Type B pancreatic cell (in vitro differentiated cells): ENCODE measurements at regions not wholly inside any gene's neighbourhood (a gene's known extent, or its start where the extent isn't known, plus 50 kb on each side); places are given as distances from the start of the nearest gene placed in this dataset.

Source experiments
- DNase-seq: peaks from one replicate; pipeline ENCODE4 v3.0.0; 2021; ENCODE audit warnings: mixed read lengths; ENCODE audit not compliant: unreplicated experiment; ENCODE audit errors: extremely low spot score
- H3K27ac Mint-ChIP-seq: 2 replicates; pipeline ENCODE4 v1.8.0; 2021; ENCODE audit warnings: mild to moderate bottlenecking, mixed read lengths
- H3K27me3 Mint-ChIP-seq: 2 replicates; pipeline ENCODE4 v1.8.0; 2021; ENCODE audit warnings: mixed read lengths
- H3K36me3 Mint-ChIP-seq: 2 replicates; pipeline ENCODE4 v1.8.0; 2021; ENCODE audit warnings: mixed read lengths
- H3K4me1 Mint-ChIP-seq: one replicate; pipeline ENCODE4 v1.8.0; 2021; ENCODE audit warnings: mixed read lengths; ENCODE audit not compliant: unreplicated experiment
- H3K4me3 Mint-ChIP-seq: 2 replicates; pipeline ENCODE4 v1.8.0; 2021; ENCODE audit warnings: mild to moderate bottlenecking, mixed read lengths
- H3K9me3 Mint-ChIP-seq: 2 replicates; pipeline ENCODE4 v1.8.0; 2021; ENCODE audit warnings: mixed read lengths
- TF ChIP-seq, protein P1 (sequence below): fragments of 200-600 bp; sonication (generic); conservative IDR thresholded peaks from 2 replicates; pipeline ENCODE4 v1.5.0; 2021; ENCODE audit warnings: antibody characterized with exemption, mild to moderate bottlenecking

DNA sequence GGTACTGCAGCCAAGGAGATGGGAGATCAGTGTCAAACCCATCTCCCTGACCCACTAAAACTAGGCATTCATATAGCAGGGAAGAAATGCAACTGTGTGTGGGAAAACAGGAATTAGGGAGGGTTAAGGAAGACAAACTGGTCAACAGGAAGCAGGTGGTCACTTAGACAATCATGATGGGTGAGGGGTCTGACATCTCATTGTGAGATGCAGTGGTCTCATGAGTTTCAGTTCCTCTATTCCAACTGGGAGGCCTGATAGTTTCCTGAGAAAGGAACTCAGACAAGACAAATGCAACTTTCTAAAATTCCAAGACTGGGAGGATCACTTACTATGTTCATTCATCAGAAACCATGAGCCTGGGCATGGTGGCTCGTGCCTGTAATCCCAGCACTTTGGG lies 361.4 kb upstream of the C16orf82 start:
- Mint-ChIP-seq H3K36me3 (no peaks in the 10 kb centered on the region), H3K4me1 (no peaks in the 10 kb centered on the region), H3K27me3 (peaks cover 3% of the 10 kb centered on the region), H3K27ac (no peak overlapping the region), H3K4me3 (no peak overlapping the region), H3K9me3 (no peaks in the 10 kb centered on the region)
- TF ChIP-seq, protein P1, sequence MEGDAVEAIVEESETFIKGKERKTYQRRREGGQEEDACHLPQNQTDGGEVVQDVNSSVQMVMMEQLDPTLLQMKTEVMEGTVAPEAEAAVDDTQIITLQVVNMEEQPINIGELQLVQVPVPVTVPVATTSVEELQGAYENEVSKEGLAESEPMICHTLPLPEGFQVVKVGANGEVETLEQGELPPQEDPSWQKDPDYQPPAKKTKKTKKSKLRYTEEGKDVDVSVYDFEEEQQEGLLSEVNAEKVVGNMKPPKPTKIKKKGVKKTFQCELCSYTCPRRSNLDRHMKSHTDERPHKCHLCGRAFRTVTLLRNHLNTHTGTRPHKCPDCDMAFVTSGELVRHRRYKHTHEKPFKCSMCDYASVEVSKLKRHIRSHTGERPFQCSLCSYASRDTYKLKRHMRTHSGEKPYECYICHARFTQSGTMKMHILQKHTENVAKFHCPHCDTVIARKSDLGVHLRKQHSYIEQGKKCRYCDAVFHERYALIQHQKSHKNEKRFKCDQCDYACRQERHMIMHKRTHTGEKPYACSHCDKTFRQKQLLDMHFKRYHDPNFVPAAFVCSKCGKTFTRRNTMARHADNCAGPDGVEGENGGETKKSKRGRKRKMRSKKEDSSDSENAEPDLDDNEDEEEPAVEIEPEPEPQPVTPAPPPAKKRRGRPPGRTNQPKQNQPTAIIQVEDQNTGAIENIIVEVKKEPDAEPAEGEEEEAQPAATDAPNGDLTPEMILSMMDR, result no peak
- no peak for DNase-seq

DNA sequence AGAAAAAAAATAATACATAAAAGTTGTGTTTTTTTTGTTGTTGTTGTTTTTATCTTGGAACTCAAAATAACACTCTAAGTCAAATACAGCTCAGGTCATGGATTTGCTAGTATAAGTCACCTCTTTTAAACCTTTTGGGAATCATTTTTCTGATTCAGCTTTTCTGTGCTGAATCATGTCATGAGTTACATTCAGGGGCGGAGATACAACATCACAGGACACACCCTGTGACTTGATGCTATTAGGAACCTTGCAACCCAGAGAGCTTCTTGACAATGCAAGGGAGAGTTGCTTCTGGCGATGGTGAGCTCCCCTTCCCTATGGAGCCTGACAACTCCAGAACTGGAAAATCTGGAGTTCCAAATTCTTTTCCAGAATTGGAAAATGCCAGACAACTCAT lies 358.3 kb upstream of the C16orf82 start:
- peaks cover 3% of the 10 kb centered on the region for H3K27me3 Mint-ChIP-seq
- DNase-seq, result no peak
- H3K4me1 Mint-ChIP-seq, result peaks cover 8% of the 10 kb centered on the region
- H3K27ac Mint-ChIP-seq, result no peak overlapping the region
- H3K4me3 Mint-ChIP-seq, result no peak overlapping the region
- TF ChIP-seq, protein P1, result no peak
- H3K36me3 Mint-ChIP-seq, result no peaks in the 10 kb centered on the region
- no peaks in the 10 kb centered on the region for H3K9me3 Mint-ChIP-seq

DNA sequence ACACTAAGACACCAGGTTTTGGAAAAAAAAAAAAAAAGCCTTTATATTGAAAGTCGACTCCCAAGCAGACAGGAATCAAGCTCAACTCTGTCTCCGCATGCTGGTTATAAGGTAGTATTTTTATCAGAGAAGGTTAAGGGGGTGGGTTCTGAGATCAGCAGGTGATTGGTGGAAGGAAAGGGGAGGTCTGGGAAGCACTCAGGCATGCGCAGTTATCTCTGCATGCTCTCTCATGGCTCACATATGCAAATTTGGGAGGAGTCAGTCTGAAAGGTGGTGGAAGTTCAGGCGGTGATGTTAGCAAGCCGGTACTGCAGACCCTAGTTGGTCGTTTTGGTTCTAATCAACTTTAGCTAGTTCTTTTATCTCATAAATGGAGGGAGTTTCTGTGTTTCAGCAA lies 357.6 kb upstream of the C16orf82 start:
- no peak for DNase-seq
- no peak overlapping the region for H3K27ac Mint-ChIP-seq
- H3K36me3 Mint-ChIP-seq, result no peaks in the 10 kb centered on the region
- TF ChIP-seq, protein P1, result no peak
- H3K9me3 Mint-ChIP-seq, result no peaks in the 10 kb centered on the region
- peaks cover 3% of the 10 kb centered on the region for H3K27me3 Mint-ChIP-seq
- no peak overlapping the region for H3K4me3 Mint-ChIP-seq
- H3K4me1 Mint-ChIP-seq, result peaks cover 15% of the 10 kb centered on the region

DNA sequence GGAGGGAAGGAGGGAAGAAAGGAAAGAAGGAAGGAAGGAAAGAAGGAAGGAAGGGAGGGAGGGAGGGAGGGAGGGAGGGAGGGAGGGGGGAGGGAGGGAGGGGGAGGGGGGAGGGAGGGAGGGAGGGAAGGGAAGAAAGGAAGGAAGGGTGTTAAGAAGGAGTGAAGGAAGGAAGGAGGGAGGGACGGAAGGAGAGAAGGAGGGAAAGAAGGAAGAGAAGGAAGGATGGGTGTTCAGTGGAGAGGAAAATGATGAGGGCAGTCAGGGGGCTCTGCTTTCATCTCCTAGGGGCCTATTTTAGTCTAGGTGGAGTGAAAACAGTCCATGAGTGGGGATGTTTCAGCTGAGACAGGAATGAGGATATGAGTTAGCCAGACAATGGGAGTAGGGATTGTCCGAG lies 357.0 kb upstream of the C16orf82 start:
- Mint-ChIP-seq H3K36me3 (no peaks in the 10 kb centered on the region), H3K4me3 (no peak overlapping the region), H3K27ac (no peak overlapping the region), H3K27me3 (peaks cover 3% of the 10 kb centered on the region), H3K4me1 (peaks cover 19% of the 10 kb centered on the region), H3K9me3 (no peaks in the 10 kb centered on the region)
- TF ChIP-seq, protein P1, result no peak
- no peak for DNase-seq

DNA sequence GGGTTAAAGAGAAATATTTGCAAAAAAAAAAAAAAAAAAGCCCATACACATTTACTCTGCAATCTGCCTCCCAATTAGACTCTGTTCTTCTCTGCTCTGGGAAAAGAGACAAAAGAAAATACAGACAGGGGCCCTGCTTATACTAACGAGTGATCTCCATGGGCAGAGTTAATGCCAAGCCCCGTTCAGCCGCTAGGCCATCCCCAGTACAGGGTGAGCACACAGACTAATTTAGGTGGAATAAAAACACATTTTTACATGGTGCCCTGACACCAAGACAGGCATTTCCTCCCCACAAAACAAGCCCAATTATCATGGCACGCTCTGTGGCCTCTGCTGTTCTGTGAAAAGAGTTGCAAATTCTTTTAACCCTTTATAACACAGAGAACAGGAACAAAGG lies 356.3 kb upstream of the C16orf82 start:
- H3K4me3 Mint-ChIP-seq, result no peak overlapping the region
- TF ChIP-seq, protein P1, result peak; percentile 50
- H3K9me3 Mint-ChIP-seq, result no peaks in the 10 kb centered on the region
- DNase-seq, result no peak
- no peak overlapping the region for H3K27ac Mint-ChIP-seq
- H3K36me3 Mint-ChIP-seq, result no peaks in the 10 kb centered on the region
- peaks cover 3% of the 10 kb centered on the region for H3K27me3 Mint-ChIP-seq
- peaks cover 19% of the 10 kb centered on the region for H3K4me1 Mint-ChIP-seq

DNA sequence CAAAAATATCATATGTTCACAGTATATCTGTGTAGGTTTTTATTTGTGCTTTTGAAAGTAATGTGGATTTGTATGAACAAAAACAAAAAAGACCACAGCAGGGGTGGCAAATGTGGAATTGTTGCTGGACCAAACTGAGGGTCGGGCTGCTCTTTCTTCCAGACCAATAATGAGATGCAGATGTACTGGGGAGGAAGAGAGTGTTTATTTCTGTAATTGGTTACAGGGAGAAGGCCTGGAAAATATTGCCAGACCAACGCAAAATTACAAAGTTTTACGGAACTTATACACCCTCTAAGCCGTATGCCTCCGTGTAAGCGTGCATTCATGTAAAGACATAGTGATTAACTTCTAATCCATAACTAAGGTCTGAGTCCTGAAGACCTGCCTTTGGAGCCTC lies 353.9 kb upstream of the C16orf82 start:
- Mint-ChIP-seq H3K36me3 (no peaks in the 10 kb centered on the region), H3K27me3 (no peaks in the 10 kb centered on the region), H3K9me3 (no peaks in the 10 kb centered on the region), H3K27ac (no peak overlapping the region), H3K4me3 (peak overlapping the region; percentile 7), H3K4me1 (peaks cover 21% of the 10 kb centered on the region)
- TF ChIP-seq, protein P1, result no peak
- no peak for DNase-seq
